HG03060 (cell line): ENCODE measurements at regions not wholly inside any gene's neighbourhood (a gene's known extent, or its start where the extent isn't known, plus 50 kb on each side); places are given as distances from the start of the nearest gene placed in this dataset.
"Not testable (repeated sequence)": the region's sequence is repeated elsewhere in the genome, so short reads cannot be mapped to it uniquely, and the experiment has no call there.

Experiments
- ATAC-seq: cut with Tn5 transposase; IDR thresholded peaks from one replicate; pipeline ENCODE4 v1.9.1; 2021; ENCODE audit warnings: low read depth, moderate number of reproducible peaks; ENCODE audit not compliant: unreplicated experiment

DNA sequence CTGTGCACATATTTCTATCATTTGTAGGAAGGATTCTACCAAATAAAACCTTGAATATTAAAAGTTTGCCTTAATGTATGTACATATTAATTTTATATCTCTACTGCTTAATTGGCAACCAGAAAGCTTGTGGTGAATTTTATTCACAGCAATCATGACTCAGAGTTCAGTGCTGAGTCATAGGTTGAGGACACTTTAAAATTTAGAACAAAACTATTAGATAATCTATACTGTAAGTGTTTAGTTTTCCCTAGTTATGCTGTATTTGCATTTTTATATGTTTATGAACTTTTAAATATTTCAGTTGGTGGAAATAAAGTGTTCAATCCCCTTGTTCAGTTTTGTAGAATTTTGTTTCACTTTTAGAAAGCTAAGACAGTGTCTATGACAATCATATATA is 841.5 kb downstream of the KCNT2 start:
- no peak for ATAC-seq

DNA sequence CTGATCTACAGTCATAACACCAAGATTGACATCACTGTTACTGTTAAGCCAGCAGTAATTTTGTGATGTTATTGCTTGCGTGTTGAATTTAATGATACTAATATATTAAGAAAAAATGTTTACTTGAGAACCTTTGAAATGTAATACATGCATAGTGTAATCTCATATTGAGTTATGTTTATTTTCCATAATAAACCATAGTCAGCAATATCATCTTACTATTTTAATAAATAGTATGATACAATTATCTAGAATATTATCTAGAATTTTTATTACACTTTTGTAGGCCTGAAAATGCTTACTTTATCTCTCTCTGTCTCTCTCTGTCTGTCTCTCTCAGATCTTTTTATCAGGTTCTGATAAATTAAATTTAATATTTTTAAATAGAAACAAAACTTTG is 843.1 kb downstream of the KCNT2 start:
- no peak for ATAC-seq

DNA sequence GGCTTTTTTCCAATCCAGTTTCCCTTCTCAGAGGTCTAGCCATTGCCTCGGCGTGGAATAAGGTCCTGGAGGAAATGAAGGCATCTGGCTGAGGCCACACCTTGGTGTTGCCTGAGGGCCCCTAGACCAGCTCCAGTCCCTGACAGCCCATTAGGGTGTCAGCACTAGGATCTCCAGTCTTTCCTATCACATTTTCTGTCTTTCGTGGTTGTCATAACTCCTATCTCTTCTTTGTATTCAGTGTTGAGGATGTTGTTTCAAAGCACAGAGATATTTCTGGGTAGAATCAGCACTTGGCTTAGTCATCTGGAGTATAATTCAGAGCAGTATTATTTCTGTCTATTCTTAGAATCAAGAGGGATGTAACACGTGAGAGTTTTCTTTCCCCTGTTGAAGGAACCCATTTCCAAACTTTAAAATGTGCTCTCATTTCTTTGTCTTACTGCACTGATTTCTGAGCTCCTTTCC is 844.3 kb downstream of the KCNT2 start:
- no peak for ATAC-seq

DNA sequence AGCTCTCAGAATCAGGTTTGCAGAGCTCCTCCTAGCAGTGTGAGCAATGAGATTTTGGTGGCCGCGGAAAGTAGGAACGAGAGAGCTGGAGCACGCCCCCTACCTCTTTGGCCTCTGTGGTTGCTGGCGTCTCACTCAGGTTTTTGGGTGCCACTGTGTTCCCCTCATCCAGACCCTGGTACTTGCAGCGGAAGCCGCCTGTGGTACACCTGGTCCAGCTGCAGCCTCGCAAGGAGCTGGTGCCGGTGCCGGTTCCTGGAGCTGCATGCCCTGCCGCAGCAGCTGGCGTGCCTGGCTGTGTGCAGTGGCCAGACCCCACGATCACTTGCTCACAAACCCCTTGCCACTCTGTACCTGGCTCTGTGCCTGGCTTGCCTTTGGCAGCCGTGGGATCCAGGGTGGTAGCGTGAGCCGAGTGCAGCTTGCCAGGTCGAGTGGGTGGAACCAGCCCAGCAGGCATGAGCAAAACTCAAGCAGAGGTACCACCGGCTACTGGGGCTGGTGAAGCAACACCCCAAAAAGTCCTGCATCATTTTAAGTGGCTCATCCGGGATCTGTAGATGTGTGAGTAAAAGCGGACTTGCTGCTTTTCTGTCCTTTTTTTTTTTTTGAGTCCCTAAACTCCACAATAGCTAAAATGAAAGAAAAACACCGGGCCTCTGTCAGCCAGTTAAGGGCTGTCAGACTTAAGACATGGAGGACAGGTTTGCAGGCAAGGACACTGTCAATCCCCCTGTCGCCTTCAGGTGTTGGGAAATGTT is 844.9 kb downstream of the KCNT2 start:
- no peak for ATAC-seq

DNA sequence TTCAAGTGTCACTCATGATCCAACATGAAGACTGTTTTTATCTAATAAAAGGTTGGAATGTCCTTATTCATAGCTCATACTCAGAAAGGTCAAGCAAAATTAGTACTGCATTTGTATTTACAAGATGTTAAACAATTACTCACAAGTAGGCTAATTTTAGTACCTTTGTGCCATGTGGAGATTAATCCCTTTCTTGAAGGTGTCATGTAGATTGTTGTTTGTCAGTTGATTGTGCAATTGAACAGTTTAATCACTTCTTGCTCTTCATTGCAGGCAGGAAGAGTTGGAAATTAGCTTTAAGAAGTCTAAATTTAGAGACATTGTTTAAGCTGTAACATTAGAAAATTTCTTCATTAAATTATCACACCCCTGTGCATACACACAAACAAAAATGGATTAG is 847.1 kb downstream of the KCNT2 start:
- ATAC-seq: no peak

DNA sequence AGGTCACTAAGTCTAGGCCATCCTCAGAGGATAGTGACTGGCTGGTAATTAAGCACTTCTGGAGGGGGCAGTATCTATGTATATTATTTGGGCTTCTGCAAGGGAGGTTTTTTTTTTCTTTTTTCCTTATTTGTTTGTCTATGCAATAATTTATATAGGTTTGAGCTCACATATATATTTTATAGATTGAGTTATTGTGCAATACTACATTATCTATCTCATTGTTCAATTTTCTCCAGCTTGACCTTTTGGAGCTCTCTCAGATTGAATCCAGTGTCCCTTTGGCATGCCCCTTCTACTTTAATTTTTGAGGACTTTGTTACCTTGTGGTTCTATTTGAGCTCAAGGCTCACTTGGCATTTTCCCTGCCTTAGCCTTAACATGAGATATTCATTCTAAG is 852.1 kb downstream of the KCNT2 start:
- ATAC-seq: no peak

DNA sequence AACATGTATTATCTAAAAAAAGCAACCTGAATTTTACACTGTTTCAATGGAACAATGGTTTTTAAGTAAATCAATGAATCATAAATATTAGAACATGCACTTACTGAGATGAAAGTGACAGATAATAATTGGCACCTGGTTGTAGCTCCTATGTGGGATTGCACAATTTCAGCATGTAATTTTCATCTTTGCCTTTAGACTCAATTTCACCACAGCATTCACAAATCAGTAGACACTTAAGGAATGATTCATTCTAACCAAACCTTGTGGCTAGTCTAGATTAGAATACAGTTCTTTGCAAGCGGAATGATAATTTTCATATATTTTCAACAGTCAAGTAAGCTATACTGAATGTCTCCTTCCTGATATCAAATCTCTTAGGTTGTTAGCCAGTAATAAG is 853.4 kb downstream of the KCNT2 start:
- ATAC-seq: no peak

DNA sequence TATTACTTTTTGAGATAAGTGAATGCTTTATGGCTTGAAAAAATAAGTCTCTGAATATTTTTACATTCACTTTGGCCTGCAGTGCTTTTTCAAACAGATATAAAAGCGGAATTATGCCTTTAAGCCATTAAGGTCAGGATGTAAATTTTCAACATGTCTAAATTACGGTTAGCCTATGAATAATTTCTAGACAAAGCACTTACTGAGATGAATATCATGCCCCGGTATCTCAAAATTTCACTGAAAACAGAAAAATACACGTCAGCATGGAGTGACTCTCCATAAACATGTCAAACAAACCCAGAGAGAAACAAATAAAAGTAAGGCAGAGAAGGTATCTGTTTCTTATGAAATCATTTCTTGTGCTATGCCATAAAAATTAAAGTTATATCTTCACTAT is 853.9 kb downstream of the KCNT2 start:
- ATAC-seq: no peak

DNA sequence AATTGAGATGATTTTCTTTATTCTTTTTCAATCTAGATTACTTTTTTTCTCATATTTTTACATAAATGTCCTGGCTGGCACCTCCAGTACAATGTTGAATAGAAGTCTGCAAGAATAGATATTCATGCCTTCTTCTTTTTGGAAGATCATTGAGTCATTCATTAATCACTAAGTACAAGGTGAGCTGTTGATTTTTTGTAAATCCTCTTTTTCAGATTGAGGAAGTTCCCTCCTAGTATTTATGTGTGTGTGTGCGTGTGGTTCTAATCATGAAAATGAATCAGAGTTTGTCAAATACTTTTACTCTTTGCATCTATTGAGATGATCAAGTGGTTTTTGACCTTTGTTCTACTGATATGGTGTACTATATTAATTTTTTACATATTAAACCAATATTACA is 859.3 kb downstream of the KCNT2 start:
- no peak for ATAC-seq

DNA sequence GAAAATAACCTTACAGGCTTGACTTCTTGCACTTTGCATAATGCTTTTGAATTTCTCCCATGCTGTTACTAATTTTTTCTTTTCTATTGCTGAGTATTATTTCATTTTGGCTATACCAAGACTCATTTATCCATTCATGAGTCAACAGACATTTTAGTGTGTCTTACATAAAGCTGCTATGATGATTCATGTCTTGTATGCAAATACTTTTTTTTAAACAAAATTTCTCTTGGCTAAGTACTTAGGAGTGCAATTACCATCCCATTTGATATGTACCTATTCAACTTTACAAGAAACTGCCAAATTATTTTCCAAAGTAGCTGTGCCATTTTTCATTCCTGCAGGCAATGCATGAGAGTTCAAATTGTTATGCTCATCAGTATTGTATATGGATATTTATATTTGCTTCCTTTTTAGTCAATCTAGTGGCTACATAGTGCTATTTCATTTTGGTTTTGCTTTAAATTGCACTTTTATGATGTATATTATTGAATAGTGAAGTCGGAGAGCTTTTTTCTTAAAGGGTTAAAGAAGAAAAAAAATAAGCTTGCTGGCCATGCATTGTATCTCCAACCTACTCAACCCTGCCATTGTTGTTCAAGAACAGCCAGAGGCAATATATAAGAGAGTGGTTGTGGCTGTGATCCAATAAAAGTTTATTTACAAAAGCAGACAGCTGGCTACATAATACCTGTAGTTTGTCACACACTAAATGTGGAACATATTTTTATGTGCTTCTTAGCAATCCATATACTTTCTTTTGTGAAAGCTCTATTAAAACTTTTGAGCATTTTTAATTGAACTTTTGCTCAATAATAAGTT is 862.8 kb downstream of the KCNT2 start:
- no peak for ATAC-seq

DNA sequence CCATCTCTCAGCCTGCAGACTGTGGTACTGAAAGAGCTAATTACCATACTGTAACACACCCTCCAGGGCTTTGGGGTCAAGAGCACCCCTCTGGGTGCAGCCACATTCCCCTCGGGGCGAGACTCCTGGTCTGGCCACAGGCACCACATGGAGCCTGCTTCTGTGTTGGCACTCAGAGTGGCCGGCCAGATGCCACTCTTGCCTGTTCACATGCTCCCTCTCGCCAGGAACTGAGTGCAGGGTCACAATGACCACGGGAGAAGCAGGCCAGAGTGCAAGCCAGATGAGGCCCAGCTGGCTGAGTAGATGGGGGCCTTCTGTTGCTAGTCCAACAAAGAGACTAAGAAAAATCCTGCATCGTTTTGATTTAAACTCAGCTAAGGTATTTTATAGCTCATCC is 864.0 kb downstream of the KCNT2 start:
- ATAC-seq: no peak

DNA sequence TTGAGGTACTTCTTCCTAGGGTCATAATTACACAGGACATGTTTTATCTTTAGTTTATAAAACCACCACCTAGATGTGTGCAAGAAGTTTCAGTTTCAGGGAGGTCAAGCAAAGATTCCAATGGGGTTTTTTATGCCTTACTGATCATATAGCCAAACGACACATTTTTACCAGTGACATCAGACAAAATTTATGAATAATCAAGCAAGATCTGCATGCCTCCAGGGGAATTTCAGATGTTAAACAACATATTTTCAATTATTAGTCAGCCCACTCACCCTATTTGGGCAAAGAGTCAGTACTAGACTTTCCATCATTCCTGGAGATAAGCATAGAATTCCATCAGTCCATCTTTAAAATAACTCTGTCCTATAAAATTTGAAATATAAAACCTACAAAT is 867.4 kb downstream of the KCNT2 start:
- no peak for ATAC-seq

DNA sequence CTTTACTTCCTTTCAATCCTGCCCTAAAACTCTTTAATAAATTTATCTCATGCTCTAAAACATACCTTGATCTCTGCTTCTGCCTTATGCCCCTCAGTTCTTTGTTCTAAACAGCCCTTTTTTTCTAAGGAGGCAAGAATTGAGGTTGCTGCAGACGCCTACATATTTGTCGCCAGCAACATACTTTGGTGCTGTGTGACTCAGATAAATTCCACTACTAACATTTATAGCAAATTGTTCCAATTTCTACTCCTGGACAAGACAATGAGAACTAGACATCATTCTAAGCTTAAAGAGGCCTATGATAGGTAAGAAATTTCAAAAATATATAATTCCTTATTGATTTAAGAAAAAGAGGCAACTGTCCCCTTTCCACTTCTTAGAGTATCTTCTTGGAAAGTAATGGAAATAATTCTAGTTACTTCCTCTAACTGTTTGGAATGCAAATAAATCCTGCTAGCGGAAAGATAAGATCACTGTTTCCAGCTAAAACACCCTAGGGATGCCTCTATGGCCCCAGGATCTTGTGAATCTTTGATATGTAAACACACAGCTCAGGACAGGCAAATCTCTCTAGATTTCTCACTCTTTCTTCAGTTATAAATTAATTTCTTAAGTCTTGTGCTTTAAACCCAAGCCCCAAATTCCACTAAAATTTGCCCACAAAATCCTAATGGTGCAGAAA is 869.1 kb downstream of the KCNT2 start:
- ATAC-seq: no peak

DNA sequence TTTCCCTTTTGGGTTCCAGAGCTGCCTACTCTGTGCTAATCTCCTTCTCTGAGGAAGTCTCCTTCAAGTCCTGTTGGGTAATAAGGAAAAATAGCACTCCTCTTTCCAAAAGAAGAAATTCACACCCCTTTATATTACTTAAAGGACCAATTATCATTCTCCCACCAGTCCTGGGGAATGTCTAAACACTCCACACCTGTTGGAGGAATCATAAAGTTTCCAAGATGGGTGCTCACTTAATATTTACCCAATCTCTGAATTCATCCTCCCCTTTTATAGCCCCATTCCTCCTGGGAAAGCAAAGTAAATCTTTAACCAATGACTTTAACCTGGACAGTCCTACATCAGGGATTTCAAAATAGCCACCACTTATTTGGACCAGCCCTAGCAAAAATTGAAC is 873.1 kb downstream of the KCNT2 start:
- no peak for ATAC-seq

DNA sequence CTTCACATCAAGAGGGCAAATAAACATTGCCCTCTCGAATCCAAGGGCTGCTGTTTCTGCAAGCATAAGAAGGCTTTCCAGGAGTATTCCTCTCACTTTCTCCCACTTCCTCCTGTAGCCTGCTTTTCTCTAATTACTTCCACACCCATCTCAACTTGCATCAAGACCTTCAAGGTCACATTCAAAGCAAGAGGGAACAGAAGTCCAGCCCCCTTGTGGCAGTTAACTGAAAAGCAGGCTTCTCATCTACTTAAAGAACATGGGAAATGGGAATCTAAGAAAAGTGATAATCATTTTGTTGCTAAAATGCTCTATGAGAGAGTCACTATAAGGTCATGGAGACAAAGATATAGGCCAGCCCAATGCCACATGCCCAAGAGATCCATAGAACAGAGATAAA is 874.4 kb downstream of the KCNT2 start:
- ATAC-seq: no peak

DNA sequence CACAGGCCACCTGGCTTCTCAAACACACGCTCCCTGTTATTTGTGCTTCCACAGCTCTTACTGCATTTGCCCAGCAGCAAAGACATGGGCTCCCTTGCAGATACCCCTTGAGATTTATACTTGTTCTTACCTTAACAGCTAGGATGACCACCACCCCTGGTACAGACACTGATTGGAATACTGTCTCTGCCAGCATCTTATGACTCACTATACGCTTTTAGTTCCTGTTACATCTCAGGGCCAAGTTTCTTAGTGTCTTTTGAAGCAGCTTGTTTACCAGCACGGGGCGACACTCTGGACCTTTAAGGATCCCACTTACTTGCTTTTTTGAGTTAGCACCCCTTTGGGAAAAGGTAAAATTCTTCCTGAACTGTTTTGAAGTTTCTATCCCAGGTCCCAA is 874.8 kb downstream of the KCNT2 start:
- no peak for ATAC-seq

DNA sequence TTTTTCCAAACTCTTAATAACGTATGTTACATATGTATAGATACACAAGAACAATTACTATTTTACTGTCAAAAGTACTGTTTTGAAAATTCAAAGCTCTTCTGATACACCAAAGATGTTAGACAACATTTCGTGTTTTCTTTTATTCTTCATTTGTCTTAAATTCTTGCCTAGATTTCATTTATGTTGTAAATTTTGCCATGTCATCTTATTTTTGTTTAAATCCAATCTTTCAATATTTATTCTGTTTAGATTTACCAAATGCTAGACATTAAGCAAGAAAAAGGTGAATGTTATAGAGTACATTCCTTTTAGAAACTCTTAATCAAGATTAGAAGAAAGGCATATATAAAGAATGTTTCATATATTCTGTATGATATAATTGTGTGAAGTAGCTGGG is 876.9 kb downstream of the KCNT2 start:
- no peak for ATAC-seq

DNA sequence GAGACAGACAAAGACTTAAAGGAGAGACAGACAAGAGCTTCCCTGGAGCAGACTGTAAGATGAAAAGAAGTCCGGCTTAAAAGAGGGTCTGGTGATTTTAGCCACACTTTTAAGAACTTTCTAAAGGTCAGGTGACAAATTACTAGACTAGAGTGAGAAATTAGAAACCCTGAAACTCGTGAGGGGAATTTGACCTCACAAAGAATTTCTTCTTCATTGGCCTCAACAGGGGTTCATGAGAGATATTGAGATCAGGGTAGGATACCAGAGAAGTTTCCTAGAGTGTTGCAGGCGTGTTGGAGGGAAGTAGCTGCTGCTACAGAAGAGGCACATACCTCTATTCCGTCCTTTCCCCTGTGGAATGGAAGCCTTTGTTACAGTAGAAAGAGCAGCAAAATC is 884.4 kb downstream of the KCNT2 start:
- no peak for ATAC-seq

DNA sequence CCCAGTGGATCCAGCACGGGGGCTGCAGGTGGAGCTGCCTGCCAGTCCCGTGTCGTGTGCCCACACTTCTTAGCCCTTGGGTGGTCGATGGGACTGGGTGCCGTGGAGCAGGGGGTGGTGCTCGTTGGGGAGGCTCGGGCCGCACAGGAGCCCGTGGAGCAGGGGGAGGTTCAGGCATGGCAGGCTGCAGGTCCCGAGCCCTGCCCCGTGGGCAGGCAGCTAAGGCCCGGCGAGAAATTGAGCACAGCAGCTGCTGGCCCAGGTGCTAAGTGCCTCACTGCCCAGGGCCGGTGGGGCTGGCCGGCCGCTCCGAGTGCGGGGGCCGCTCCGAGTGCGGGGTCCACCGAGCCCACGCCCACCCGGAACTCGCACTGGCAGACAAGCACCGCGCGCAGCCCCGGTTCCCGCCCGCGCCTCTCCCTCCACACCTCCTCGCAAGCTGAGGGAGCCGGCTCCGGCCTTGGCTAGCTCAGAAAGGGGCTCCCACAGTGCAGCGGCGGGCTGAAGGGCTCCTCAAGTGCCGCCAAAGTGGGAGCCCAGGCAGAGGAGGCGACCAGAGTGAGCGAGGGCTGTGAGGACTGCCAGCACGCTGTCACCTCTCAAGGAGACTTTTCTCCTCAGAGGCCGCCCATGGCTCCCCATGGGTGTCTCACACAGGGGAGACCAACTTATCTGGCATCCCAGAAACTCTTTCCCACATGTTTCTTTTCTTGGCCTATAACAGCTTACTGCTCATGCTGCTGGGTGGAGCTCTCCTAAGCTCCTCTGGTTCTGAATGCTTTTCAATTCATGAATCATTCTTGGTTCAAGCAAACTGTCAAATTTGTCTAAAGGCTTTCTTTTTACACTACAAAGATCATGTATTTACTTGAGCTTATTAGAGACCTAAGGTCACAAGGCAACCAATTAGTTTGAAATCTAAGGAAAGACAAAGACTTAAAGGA is 885.1 kb downstream of the KCNT2 start:
- not testable (repeated sequence) for ATAC-seq

DNA sequence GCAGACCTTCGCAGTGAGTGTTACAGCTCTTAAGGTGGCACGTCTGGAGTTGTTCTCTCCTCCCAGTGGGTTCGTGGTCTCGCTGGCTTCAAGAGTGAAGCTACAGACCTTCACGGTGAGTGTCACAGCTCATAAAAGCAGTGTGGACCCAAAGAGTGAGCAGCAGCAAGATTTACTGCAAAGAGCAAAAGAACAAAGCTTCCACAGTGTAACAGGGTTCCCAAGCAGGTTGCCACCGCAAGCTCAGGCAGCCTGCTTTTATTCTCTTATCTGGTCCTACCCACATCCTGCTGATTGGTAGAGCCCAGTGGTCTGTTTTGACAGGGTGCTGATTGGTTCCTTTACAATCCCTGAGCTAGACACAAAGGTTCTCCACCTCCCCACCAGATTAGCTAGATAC is 886.1 kb downstream of the KCNT2 start:
- not testable (repeated sequence) for ATAC-seq
